ENCODE measurements at regions not wholly inside any gene's neighbourhood (a gene's known extent, or its start where the extent isn't known, plus 50 kb on each side); places are given as distances from the start of the nearest gene placed in this dataset.
A peak's percentile ranks its signal among the peaks of the same experiment; 100 is the strongest.

- no peaks in the 10 kb centered on the region for H3K4me1 ChIP-seq
- no peak overlapping the region for H3K4me3 Mint-ChIP-seq
- H2AFZ ChIP-seq (replicated peaks), result no peak overlapping the region
- peaks cover 37% of the 10 kb centered on the region for H3K4me1 Mint-ChIP-seq
- H3K79me2 ChIP-seq (ENCODE audit: low read depth), result no peaks in the 10 kb centered on the region
- H3K4me3 ChIP-seq, result no peak overlapping the region
- H3F3A ChIP-seq (ENCODE audit: low read depth), result no peaks in the 10 kb centered on the region
- DNase-seq (ENCODE audit: low spot score), result no peak
- no peak overlapping the region for H3K4me2 ChIP-seq
- peaks cover 9% of the 10 kb centered on the region for H3K27me3 Mint-ChIP-seq (ENCODE audit: insufficient read depth, low read depth)
- H3K9me3 Mint-ChIP-seq, result no peaks in the 10 kb centered on the region
- no peaks in the 10 kb centered on the region for H4K20me1 ChIP-seq (ENCODE audit: low read depth)
- no peaks in the 10 kb centered on the region for H3K27me3 ChIP-seq
- H3K27ac Mint-ChIP-seq, result no peak overlapping the region
- H3K9ac ChIP-seq, result no peak overlapping the region
- H3K36me3 Mint-ChIP-seq, result no peaks in the 10 kb centered on the region
- no peak overlapping the region for H3K27ac ChIP-seq
- no peaks in the 10 kb centered on the region for H3K36me3 ChIP-seq
- TF ChIP-seq EZH2 (IDR thresholded peaks at IDR 0.05) (no peak), EZH2phosphoT487 (IDR thresholded peaks at IDR 0.05) (no peak), CTCF (IDR thresholded peaks at IDR 0.05) (no peak)
- no peaks in the 10 kb centered on the region for H3K9me3 ChIP-seq (ENCODE audit: low read depth)
These were observed 55.5 kb upstream of the LOXL4 start for GRCh38 chr10:98323221-98324164.

- Histone ChIP-seq H3K4me2 (no peak overlapping the region), H2AFZ (replicated peaks) (peak overlapping the region; percentile 87)
- H3K27ac Mint-ChIP-seq, result peak overlapping the region; percentile 64
These were observed 53.3 kb upstream of the LOXL4 start for GRCh38 chr10:98321186-98321780.

GRCh38 chr10:98320486-98321185 is 52.6 kb upstream of the LOXL4 start:
- no peak overlapping the region for H3K4me2 ChIP-seq
- no peak for TF ChIP-seq EZH2phosphoT487 (IDR thresholded peaks at IDR 0.05)
- no peak for TF ChIP-seq EZH2 (IDR thresholded peaks at IDR 0.05)
- TF ChIP-seq CTCF (IDR thresholded peaks at IDR 0.05), result no peak
- H3K4me3 ChIP-seq, result no peak overlapping the region
- peak overlapping the region; percentile 87 for H2AFZ ChIP-seq (replicated peaks)
- no peak overlapping the region for H3K9ac ChIP-seq
- Mint-ChIP-seq H3K27ac (peak overlapping the region; percentile 64), H3K9me3 (no peaks in the 10 kb centered on the region), H3K27me3 (ENCODE audit: insufficient read depth, low read depth) (peaks cover 5% of the 10 kb centered on the region), H3K4me3 (no peak overlapping the region), H3K36me3 (no peaks in the 10 kb centered on the region), H3K4me1 (peaks cover 25% of the 10 kb centered on the region)
- no peaks in the 10 kb centered on the region for H3K36me3 ChIP-seq
- H4K20me1 ChIP-seq (ENCODE audit: low read depth), result no peaks in the 10 kb centered on the region
- H3K4me1 ChIP-seq, result no peaks in the 10 kb centered on the region
- H3F3A ChIP-seq (ENCODE audit: low read depth), result no peaks in the 10 kb centered on the region
- H3K27me3 ChIP-seq, result no peaks in the 10 kb centered on the region
- H3K27ac ChIP-seq, result no peak overlapping the region
- no peak for DNase-seq (ENCODE audit: low spot score)
- H3K9me3 ChIP-seq (ENCODE audit: low read depth), result no peaks in the 10 kb centered on the region
- H3K79me2 ChIP-seq (ENCODE audit: low read depth), result no peaks in the 10 kb centered on the region

More at GRCh38 chr10:98321186-98321780, 53.3 kb upstream of the LOXL4 start:
- peaks cover 30% of the 10 kb centered on the region for H3K4me1 Mint-ChIP-seq
- no peaks in the 10 kb centered on the region for H3K79me2 ChIP-seq (ENCODE audit: low read depth)
- TF ChIP-seq EZH2phosphoT487 (IDR thresholded peaks at IDR 0.05) (no peak), EZH2 (IDR thresholded peaks at IDR 0.05) (no peak)
- peak; percentile 59 for DNase-seq (ENCODE audit: low spot score)
- H3K9me3 ChIP-seq (ENCODE audit: low read depth), result no peaks in the 10 kb centered on the region
- no peak overlapping the region for H3K4me3 Mint-ChIP-seq
- no peaks in the 10 kb centered on the region for H3K36me3 Mint-ChIP-seq
- no peaks in the 10 kb centered on the region for H3K36me3 ChIP-seq
- no peaks in the 10 kb centered on the region for H4K20me1 ChIP-seq (ENCODE audit: low read depth)
- H3K4me3 ChIP-seq, result no peak overlapping the region
- H3F3A ChIP-seq (ENCODE audit: low read depth), result no peaks in the 10 kb centered on the region
- no peak overlapping the region for H3K9ac ChIP-seq
- H3K27me3 Mint-ChIP-seq (ENCODE audit: insufficient read depth, low read depth), result peaks cover 5% of the 10 kb centered on the region
- no peaks in the 10 kb centered on the region for H3K4me1 ChIP-seq
- H3K27me3 ChIP-seq, result no peaks in the 10 kb centered on the region
- no peak overlapping the region for H3K27ac ChIP-seq
- H3K9me3 Mint-ChIP-seq, result no peaks in the 10 kb centered on the region
